GM21737 (cell line): ENCODE measurements at regions not wholly inside any gene's neighbourhood (a gene's known extent, or its start where the extent isn't known, plus 50 kb on each side); places are given as distances from the start of the nearest gene placed in this dataset.

ENCODE experiments used
- ATAC-seq: cut with Tn5 transposase; IDR thresholded peaks from one replicate; pipeline ENCODE4 v1.9.1; 2021; ENCODE audit warnings: mild to moderate bottlenecking, moderate library complexity; ENCODE audit not compliant: unreplicated experiment

DNA sequence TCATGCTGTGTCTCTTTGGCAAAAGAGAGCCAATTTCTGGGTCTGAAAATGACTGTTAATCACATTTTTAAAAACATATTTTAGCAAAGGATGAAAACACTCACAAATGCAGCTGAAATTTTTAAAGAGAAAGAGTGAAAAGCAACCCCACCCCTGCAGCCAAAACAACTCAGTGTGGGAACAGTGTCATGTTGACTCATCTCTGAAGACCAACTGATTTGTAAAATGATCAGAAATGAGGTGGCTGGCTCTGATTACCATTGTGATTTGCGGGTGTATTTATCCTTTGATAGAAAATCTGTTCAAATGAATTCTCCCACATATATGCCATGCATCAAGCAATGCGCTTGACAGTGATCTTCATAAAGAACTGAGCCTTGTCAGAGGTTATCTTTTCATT is 287.0 kb upstream of the ESRRG start:
- ATAC-seq: no peak

GRCh38 chr1:217009376-217009775 is 286.1 kb upstream of the ESRRG start:
- no peak for ATAC-seq

DNA sequence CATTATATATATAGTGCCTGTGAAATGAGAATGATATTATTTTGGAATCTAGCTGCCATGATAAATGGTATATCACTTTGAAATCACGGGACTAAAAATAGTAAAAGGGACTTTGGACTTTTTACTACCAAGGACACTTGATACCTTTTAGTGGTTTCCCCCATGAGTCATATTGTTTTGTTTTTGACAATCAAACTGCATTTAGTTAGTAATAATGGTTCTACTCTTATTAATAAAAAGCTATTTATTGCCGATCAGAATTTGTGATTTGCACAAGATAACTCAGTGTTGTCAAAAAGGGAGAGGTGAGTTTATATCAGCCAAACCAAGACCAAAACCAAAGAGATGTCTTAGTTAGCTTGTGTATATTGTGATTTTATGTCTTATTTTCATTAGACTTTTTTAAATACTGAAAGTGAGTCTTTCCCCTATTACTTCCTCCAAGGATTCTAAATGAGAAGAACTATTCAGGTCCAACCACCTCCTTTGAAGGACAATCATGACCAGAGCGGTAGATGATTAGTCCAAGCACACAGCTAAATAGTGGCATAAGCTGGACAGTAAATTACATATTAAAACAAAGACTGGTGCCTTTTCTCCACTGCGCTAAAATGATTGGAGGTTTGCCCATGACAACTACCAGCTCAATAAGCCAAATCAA is 281.7 kb upstream of the ESRRG start:
- no peak for ATAC-seq

DNA sequence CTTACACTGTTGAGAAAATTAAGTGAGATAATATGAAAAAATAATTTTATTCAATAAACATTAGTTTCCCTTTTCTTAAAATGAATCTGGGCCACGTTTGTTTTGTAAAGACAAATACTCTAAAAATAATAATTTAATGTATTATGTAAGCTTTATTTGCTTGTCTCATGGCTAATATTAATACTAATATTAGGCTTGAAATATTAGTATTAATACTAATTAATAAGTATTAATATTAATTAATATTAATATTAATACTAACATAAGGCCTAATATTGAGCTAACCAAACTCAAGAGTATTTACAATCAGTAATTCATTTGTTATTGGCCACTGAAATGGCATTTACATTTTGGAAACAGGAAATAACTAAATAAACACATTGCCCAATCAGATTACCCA is 280.1 kb upstream of the ESRRG start:
- no peak for ATAC-seq

DNA sequence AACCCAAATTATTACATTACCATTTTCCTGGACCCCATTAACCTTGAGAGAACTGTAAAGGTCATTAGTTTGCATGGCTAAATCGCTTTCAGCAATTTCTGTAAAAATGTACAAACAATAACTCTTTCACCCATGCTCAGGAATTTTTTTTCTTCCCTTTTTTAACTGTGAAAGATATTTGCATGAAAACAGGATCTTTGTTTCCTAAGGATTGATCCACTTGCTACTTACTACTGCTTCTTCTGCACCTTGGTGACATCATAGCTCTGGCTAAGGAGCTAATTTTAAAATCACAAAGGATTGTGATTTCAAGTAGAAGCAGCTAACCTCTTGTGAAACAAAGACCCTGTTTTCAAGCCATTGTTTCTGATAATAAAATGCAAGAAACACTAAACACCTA is 274.6 kb upstream of the ESRRG start:
- no peak for ATAC-seq

GRCh38 chr1:216997069-216997468 is 273.8 kb upstream of the ESRRG start:
- no peak for ATAC-seq

- no peak for ATAC-seq
Observed at GRCh38 chr1:216984536-216984935, 261.3 kb upstream of the ESRRG start.

- ATAC-seq: no peak
Observed at GRCh38 chr1:216983823-216984222, 260.6 kb upstream of the ESRRG start.

DNA sequence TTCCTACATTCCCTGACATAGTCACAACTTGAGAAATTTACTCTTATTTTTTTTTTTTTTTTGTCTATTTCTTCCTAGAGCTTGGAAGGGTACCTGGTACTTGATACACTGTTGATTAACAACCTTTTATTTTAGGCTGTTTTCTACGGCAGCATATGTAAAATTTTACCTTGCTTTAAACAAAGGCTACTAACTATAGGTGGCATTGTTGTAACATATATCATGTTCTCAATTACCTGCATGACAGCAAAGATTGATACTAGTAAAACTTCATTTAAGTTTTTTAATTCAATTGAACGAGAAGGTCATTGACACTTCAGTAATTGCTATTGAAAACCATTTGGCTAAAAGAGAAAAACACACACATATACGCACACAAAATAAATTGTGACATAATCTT is 238.3 kb upstream of the ESRRG start:
- no peak for ATAC-seq

- ATAC-seq: no peak
Observed at GRCh38 chr1:216960716-216961115, 237.5 kb upstream of the ESRRG start.

- ATAC-seq: no peak
Observed at GRCh38 chr1:216958569-216958968, 235.3 kb upstream of the ESRRG start.

- ATAC-seq: no peak
Observed at GRCh38 chr1:216953495-216953894, 230.3 kb upstream of the ESRRG start.

- no peak for ATAC-seq
Observed at GRCh38 chr1:216952864-216953263, 229.6 kb upstream of the ESRRG start.

GRCh38 chr1:216945538-216946080 is 222.4 kb upstream of the ESRRG start:
- ATAC-seq: no peak

GRCh38 chr1:216944864-216945510 is 221.8 kb upstream of the ESRRG start:
- ATAC-seq: no peak

GRCh38 chr1:216937491-216937890 is 214.3 kb upstream of the ESRRG start:
- no peak for ATAC-seq

GRCh38 chr1:216936779-216937178 is 213.6 kb upstream of the ESRRG start:
- no peak for ATAC-seq

DNA sequence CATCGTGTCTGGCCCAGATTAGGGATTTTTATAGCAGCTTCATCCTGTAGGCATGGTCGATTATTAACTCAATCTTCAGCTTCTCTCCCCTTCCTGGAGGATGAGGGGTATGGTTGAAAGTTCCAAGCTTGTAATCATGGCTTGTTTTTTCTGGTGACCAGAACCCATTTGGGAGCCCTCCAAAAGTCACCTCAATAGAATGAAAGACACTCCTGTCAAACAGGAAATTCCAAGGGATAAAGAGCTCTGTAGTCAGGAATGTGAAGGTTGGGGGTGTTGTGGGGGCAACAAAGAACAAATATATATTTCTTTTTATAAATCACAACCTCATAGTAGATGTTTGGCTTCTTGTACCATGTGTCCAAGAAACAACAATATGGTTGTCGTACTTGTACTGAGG is 212.7 kb upstream of the ESRRG start:
- ATAC-seq: no peak

DNA sequence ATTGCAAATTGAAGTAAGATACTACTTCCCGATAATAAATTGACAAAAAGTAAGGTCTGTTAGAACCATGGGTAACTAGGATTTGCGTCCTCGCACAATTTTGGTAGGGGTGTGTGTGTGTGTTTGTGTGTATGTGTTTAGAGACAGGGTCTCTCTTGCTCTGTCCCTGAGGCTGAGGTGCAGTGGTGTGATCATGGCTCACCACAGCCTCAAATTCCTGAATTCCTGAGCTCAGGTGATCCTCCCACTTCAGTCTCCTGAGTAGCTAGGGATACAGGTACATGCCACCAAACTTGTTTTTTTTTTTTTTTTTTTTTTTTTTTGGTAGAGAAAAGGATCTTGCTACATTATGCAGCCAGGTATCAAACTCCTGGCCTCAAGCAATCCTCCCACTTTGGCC is 209.2 kb upstream of the ESRRG start:
- no peak for ATAC-seq

- ATAC-seq: no peak
Observed at GRCh38 chr1:216929870-216930582, 206.8 kb upstream of the ESRRG start.

DNA sequence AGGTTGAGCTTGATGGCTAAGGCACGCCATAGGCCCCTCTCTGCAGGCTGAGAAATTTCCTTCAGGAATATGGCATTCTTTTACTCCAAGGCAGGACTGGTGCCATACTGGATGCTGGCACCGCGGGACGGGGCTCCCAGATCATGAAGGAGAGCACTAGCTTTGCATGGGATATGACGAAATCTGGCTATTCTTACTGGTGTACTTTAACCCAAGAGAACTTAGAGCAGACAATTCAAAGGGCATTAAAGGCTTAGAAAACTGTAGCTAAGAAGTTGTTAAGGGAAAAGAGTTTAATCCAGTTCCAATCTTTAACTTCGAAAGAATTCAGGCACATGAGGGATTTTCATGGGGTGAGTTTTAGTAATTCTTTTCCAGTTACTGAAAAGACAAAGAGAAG is 204.4 kb upstream of the ESRRG start:
- ATAC-seq: no peak
